Transverse colon (tissue), 4 donors: ENCODE measurements at regions not wholly inside any gene's neighbourhood (a gene's known extent, or its start where the extent isn't known, plus 50 kb on each side); places are given as distances from the start of the nearest gene placed in this dataset.

Experiments used
- DNase-seq: peaks from one replicate; pipeline ENCODE4 v3.0.0-alpha.2; 2019
- H3K27ac ChIP-seq, 4 donors: fragments of 200-600 bp; sonication (generic); 2 replicates each; pipeline ENCODE4 v1.5.1; 2016 to 2018; ENCODE audit warnings: inconsistent platforms in 4 of 4
- H3K27me3 ChIP-seq: fragments of 200-600 bp; sonication (generic); 2 replicates; pipeline ENCODE4 v1.5.1; 2017; ENCODE audit warnings: inconsistent platforms
- H3K36me3 ChIP-seq, 4 donors: fragments of 200-600 bp; sonication (generic); 2 replicates each; pipeline ENCODE4 v1.5.1; 2017 to 2019; ENCODE audit warnings: inconsistent platforms in 4 of 4
- H3K4me1 ChIP-seq, 4 donors: fragments of 200-600 bp; sonication (generic); 2 replicates each; pipeline ENCODE4 v1.5.1; 2017 to 2020; ENCODE audit warnings: inconsistent platforms in 4 of 4
- H3K4me3 ChIP-seq, 4 donors: fragments of 200-600 bp; sonication (generic); 1 replicate in 1 of 4; 2 replicates in 3 of 4; pipeline versions ENCODE4 v1.5.1 to v1.6.1; 2017 to 2019; ENCODE audit warnings: inconsistent platforms in 4 of 4
- H3K9me3 ChIP-seq, 2 donors: fragments of 200-600 bp; sonication (generic); 2 replicates each; pipeline ENCODE4 v1.5.1; 2017 to 2019; ENCODE audit warnings: inconsistent platforms in 2 of 2
- EP300 ChIP-seq: sonication (generic); formaldehyde crosslinking; IDR thresholded peaks from one replicate; pipeline ENCODE4 v1.6.1; 2017; ENCODE audit warnings: antibody characterized with exemption, low read depth
- POLR2A ChIP-seq: fragments of 450-650 bp; IDR thresholded peaks from one replicate; pipeline ENCODE4 v1.6.1; 2016; ENCODE audit warnings: antibody characterized with exemption, mild to moderate bottlenecking, moderate library complexity
- POLR2AphosphoS5 ChIP-seq, 3 donors: sonication (generic); formaldehyde crosslinking; IDR thresholded peaks; one replicate each; pipeline ENCODE4 v1.6.1; 2016; ENCODE audit warnings: antibody characterized with exemption in 3 of 3
- WGBS, 2 donors: methylation state at CpG; one replicate each; pipeline ENCODE4 v1.1.5; 2018; ENCODE audit warnings: low coverage in 1 of 2; 5-methylcytosine and 5-hydroxymethylcytosine counted together
- in situ Hi-C, 4 donors: fragments of 200-750 bp; cut with MboI; loops; one replicate each; pipeline versions ENCODE4 v1.15.0 to v1.15.1; 2017; ENCODE audit warnings: low sequenced_read_pairs in 3 of 4, low pct_ligation_motif_present in 1 of 4, low pct_unique_long_range_greater_than_20kb in 1 of 4
- intact Hi-C: fragments of 100-400 bp; cut with DNase I; formaldehyde crosslinking; loops from one replicate; pipeline ENCODE4 v1.15.1; 2023; ENCODE audit warnings: low total_unique reads
- TF ChIP-seq, protein P1 (sequence below), 5 experiments: fragments of 200-600 bp in 3 of 5; fragments of 450-650 bp in 2 of 5; sonication (generic) in 3 of 5; IDR thresholded peaks; 1 replicate in 2 of 5; 2 replicates in 3 of 5; pipeline ENCODE4 v1.5.1; 2016 to 2017; ENCODE audit warnings: antibody characterized with exemption in 5 of 5, inconsistent platforms in 3 of 5, mild to moderate bottlenecking in 2 of 5, moderate library complexity in 1 of 5

DNA sequence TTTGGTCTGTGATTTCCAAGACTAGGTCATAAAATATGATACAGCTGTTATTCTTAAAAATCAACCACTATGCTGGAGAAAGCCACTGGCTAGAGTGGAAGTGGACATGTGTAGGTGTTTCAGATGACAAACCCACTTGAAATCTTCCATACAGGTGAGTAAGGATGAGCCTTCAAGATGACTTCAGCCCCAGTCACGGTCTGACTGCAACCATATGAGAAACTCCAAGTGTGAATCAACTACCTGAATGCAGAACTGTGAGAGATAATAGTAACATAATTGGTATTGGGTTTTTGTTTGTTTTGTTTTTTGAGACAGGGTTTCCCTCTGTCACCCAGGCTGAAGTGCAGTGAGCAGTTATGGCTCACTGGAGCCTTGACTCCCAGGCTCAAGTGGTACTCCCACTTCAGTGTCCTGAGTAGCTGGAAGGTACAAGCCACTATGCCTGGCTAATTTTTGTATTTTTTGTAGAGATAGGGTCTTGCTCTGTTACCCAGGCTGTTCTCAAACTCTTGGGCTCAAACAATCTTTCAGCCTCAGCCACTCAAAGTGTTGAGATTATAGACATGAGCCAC lies 273.3 kb upstream of the LRIG3 start:
- no peaks in the 10 kb centered on the region for H3K9me3 ChIP-seq
- no peaks in the 10 kb centered on the region for H3K36me3 ChIP-seq
- no peak overlapping the region for H3K27ac ChIP-seq
- no peak for TF ChIP-seq POLR2A
- no peak for TF ChIP-seq EP300
- no peak for TF ChIP-seq POLR2AphosphoS5 (IDR thresholded peaks at IDR 0.05)
- TF ChIP-seq, protein P1, sequence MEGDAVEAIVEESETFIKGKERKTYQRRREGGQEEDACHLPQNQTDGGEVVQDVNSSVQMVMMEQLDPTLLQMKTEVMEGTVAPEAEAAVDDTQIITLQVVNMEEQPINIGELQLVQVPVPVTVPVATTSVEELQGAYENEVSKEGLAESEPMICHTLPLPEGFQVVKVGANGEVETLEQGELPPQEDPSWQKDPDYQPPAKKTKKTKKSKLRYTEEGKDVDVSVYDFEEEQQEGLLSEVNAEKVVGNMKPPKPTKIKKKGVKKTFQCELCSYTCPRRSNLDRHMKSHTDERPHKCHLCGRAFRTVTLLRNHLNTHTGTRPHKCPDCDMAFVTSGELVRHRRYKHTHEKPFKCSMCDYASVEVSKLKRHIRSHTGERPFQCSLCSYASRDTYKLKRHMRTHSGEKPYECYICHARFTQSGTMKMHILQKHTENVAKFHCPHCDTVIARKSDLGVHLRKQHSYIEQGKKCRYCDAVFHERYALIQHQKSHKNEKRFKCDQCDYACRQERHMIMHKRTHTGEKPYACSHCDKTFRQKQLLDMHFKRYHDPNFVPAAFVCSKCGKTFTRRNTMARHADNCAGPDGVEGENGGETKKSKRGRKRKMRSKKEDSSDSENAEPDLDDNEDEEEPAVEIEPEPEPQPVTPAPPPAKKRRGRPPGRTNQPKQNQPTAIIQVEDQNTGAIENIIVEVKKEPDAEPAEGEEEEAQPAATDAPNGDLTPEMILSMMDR (IDR thresholded peaks at IDR 0.05): no peak
- DNase-seq: no peak
- 62% methylated on average over 1 of the region's 1 CpG; no CpG with 5 or more reads in 1 of the 2 donors for WGBS, 2 donors
- in situ Hi-C loops: no loop called here
- no peaks in the 10 kb centered on the region for H3K27me3 ChIP-seq
- no peaks in the 10 kb centered on the region for H3K4me1 ChIP-seq
- no peak overlapping the region for H3K4me3 ChIP-seq
- intact Hi-C loops: no loop called here

DNA sequence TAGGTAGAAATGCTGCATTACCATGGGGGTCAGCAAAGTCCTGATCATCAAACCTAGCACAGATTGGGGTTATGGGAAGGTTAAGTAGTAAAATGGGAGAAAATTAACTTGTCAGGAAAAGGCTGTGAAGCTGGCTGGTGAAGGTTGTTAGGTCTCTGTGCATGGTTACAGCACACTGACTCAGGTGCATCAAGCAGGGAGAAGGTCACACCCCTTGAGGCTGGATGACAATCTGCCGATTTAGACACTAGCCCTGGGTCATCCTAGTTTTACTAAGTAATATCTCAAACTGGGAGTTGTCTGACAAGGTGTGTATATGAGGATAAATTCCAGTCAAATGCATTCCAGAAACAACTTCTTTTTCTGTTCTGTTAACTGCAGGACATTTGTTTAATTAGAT lies 271.1 kb upstream of the LRIG3 start:
- no peaks in the 10 kb centered on the region for H3K36me3 ChIP-seq
- no peak overlapping the region for H3K4me3 ChIP-seq
- TF ChIP-seq EP300: no peak
- no peak for TF ChIP-seq POLR2A
- TF ChIP-seq, protein P1 (IDR thresholded peaks at IDR 0.05): no peak
- no peak for TF ChIP-seq POLR2AphosphoS5 (IDR thresholded peaks at IDR 0.05)
- no peak overlapping the region for H3K27ac ChIP-seq
- in situ Hi-C loops (no loop called here), intact Hi-C loops (no loop called here)
- DNase-seq: no peak
- H3K27me3 ChIP-seq: no peaks in the 10 kb centered on the region
- H3K9me3 ChIP-seq: no peaks in the 10 kb centered on the region
- 20 to 64% methylated on average over 1 of the region's 1 CpG for WGBS, 2 donors
- no peaks in the 10 kb centered on the region for H3K4me1 ChIP-seq

DNA sequence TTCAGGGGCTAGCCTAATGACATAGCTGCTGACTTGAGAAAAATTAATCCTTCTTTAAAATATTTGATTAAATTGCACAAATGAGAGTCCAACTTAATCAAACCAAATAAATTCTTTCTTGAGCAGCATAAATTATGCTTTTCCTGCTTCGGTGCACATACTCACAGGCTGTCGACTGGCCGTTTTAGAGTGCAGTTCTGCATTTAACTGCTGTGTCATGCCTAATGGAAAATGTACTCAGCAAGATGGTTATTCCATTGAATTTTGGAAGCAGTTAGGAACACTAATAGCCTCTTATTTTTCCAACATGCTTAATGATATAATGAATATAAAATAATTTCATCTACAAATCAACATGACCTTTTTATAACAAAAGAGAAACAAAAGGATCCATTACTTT lies 266.1 kb upstream of the LRIG3 start:
- H3K36me3 ChIP-seq: no peaks in the 10 kb centered on the region
- intact Hi-C loops (no loop called here), in situ Hi-C loops (no loop called here)
- WGBS, 2 donors: 29 to 70% methylated on average over 3 of the region's 3 CpGs
- TF ChIP-seq POLR2A: no peak
- TF ChIP-seq, protein P1 (IDR thresholded peaks at IDR 0.05): no peak
- no peak for TF ChIP-seq EP300
- no peak for TF ChIP-seq POLR2AphosphoS5 (IDR thresholded peaks at IDR 0.05)
- H3K4me1 ChIP-seq: no peaks in the 10 kb centered on the region
- H3K9me3 ChIP-seq: no peaks in the 10 kb centered on the region
- no peak overlapping the region for H3K4me3 ChIP-seq
- H3K27me3 ChIP-seq: no peaks in the 10 kb centered on the region
- DNase-seq: no peak
- H3K27ac ChIP-seq: no peak overlapping the region

DNA sequence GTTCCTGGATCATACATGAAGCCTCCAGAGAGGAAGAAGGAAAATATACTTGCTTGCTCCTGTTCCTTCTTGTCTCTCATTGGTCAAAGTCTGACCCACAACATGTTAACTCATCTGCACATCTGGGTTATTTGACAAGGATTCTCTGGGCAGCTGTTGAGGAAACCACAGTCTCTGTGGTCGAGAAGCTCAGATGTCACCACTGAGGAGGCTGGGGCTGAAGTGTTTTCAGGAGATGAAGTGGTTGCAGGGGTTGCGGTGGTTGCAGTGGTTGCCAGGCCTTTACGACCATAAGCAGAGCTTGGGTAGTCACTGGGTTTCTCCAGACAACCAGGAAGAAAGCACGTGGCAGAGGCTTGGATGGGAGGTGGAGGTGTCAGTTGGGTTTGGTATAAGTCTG lies 265.0 kb upstream of the LRIG3 start:
- no peaks in the 10 kb centered on the region for H3K4me1 ChIP-seq
- H3K27me3 ChIP-seq: no peaks in the 10 kb centered on the region
- TF ChIP-seq, protein P1 (IDR thresholded peaks at IDR 0.05): no peak
- TF ChIP-seq EP300 (no peak), POLR2AphosphoS5 (IDR thresholded peaks at IDR 0.05) (no peak), POLR2A (no peak)
- H3K4me3 ChIP-seq: no peak overlapping the region
- intact Hi-C loops (no loop called here), in situ Hi-C loops (no loop called here)
- H3K27ac ChIP-seq: no peak overlapping the region
- 53% methylated on average over 4 of the region's 4 CpGs; no CpG with 5 or more reads in 1 of the 2 donors for WGBS, 2 donors
- H3K9me3 ChIP-seq: no peaks in the 10 kb centered on the region
- DNase-seq: no peak
- no peaks in the 10 kb centered on the region for H3K36me3 ChIP-seq
